ENCODE measurements at regions not wholly inside any gene's neighbourhood (a gene's known extent, or its start where the extent isn't known, plus 50 kb on each side); places are given as distances from the start of the nearest gene placed in this dataset.

GRCh38 chr20:16209951-16210361 is 363.3 kb downstream of the KIF16B start:
- DNase-seq (ENCODE audit: low spot score in 2 of 2) = no peak
- no peaks in the 10 kb centered on the region for H3K36me3 ChIP-seq
- no peaks in the 10 kb centered on the region for H3K4me1 ChIP-seq
- intact Hi-C loops (cut with DNase I; ENCODE audit: low total_unique reads) = no loop called here
- no peak overlapping the region for H3K27ac ChIP-seq
- H3K27me3 ChIP-seq = no peaks in the 10 kb centered on the region
- H3K9me3 ChIP-seq = no peaks in the 10 kb centered on the region
- no peak for TF ChIP-seq POLR2A (IDR thresholded peaks at IDR 0.05)
- no peak overlapping the region for H3K4me3 ChIP-seq

- Histone ChIP-seq H3K27ac (no peak overlapping the region), H3K4me1 (no peaks in the 10 kb centered on the region), H3K9me3 (no peaks in the 10 kb centered on the region), H3K4me3 (no peak overlapping the region), H3K27me3 (no peaks in the 10 kb centered on the region), H3K36me3 (no peaks in the 10 kb centered on the region)
- TF ChIP-seq POLR2AphosphoS5 (IDR thresholded peaks at IDR 0.05) (no peak), CTCF (IDR thresholded peaks at IDR 0.05) (no peak), POLR2A (IDR thresholded peaks at IDR 0.05) (no peak)
- DNase-seq (ENCODE audit: low spot score in 2 of 2) = no peak
- intact Hi-C loops (cut with DNase I; ENCODE audit: low total_unique reads) = no loop called here
Observed at GRCh38 chr20:16209357-16209756, 363.9 kb downstream of the KIF16B start.

GRCh38 chr20:16208443-16208842 is 364.8 kb downstream of the KIF16B start:
- intact Hi-C loops (cut with DNase I; ENCODE audit: low total_unique reads) = no loop called here
- Histone ChIP-seq H3K27ac (no peak overlapping the region), H3K36me3 (no peaks in the 10 kb centered on the region), H3K9me3 (no peaks in the 10 kb centered on the region), H3K4me1 (no peaks in the 10 kb centered on the region), H3K27me3 (no peaks in the 10 kb centered on the region), H3K4me3 (no peak overlapping the region)
- no peak for DNase-seq (ENCODE audit: low spot score in 2 of 2)
- TF ChIP-seq CTCF (IDR thresholded peaks at IDR 0.05) (no peak), POLR2A (IDR thresholded peaks at IDR 0.05) (no peak), POLR2AphosphoS5 (IDR thresholded peaks at IDR 0.05) (no peak)

- TF ChIP-seq POLR2AphosphoS5 (IDR thresholded peaks at IDR 0.05) (no peak), CTCF (IDR thresholded peaks at IDR 0.05) (no peak), POLR2A (IDR thresholded peaks at IDR 0.05) (no peak)
- no peak for DNase-seq (ENCODE audit: low spot score in 2 of 2)
- H3K9me3 ChIP-seq = no peaks in the 10 kb centered on the region
- H3K27ac ChIP-seq = no peak overlapping the region
- H3K4me3 ChIP-seq = no peak overlapping the region
- H3K27me3 ChIP-seq = no peaks in the 10 kb centered on the region
- H3K4me1 ChIP-seq = no peaks in the 10 kb centered on the region
- no peaks in the 10 kb centered on the region for H3K36me3 ChIP-seq
- intact Hi-C loops (cut with DNase I; ENCODE audit: low total_unique reads) = no loop called here
Observed at GRCh38 chr20:16206817-16207216, 366.4 kb downstream of the KIF16B start.

- no peak for DNase-seq (ENCODE audit: low spot score in 2 of 2)
- no peaks in the 10 kb centered on the region for H3K36me3 ChIP-seq
- H3K4me3 ChIP-seq = no peak overlapping the region
- TF ChIP-seq POLR2AphosphoS5 (IDR thresholded peaks at IDR 0.05) (no peak), CTCF (IDR thresholded peaks at IDR 0.05) (no peak), POLR2A (IDR thresholded peaks at IDR 0.05) (no peak)
- H3K27ac ChIP-seq = no peak overlapping the region
- no peaks in the 10 kb centered on the region for H3K27me3 ChIP-seq
- intact Hi-C loops (cut with DNase I; ENCODE audit: low total_unique reads) = no loop called here
- no peaks in the 10 kb centered on the region for H3K9me3 ChIP-seq
- H3K4me1 ChIP-seq = no peaks in the 10 kb centered on the region
Observed at GRCh38 chr20:16205507-16205906, 367.7 kb downstream of the KIF16B start.

- Histone ChIP-seq H3K36me3 (no peaks in the 10 kb centered on the region), H3K4me1 (no peaks in the 10 kb centered on the region), H3K27ac (no peak overlapping the region), H3K27me3 (no peaks in the 10 kb centered on the region), H3K4me3 (no peak overlapping the region), H3K9me3 (peaks cover 0 to 12% of the 10 kb centered on the region in 2 donors)
- DNase-seq (ENCODE audit: low spot score in 2 of 2) = no peak
- intact Hi-C loops (cut with DNase I; ENCODE audit: low total_unique reads) = no loop called here
- TF ChIP-seq POLR2A (IDR thresholded peaks at IDR 0.05) (no peak), POLR2AphosphoS5 (IDR thresholded peaks at IDR 0.05) (no peak), CTCF (IDR thresholded peaks at IDR 0.05) (no peak)
Observed at GRCh38 chr20:16203096-16203495, 370.2 kb downstream of the KIF16B start.
